K562 (cell line): ENCODE measurements at regions not wholly inside any gene's neighbourhood (a gene's known extent, or its start where the extent isn't known, plus 50 kb on each side); places are given as distances from the start of the nearest gene placed in this dataset.

Experiments
- ATAC-seq: fragments of 200-7000 bp; cut with Tn5 transposase; 3 replicates; pipeline ENCODE4 v1.9.1; 2020; ENCODE audit warnings: moderate library complexity
- BruUV-seq: library from RNA; stranded (reverse); fragments of 400-500 nt; replicated peaks from 2 replicates; lab custom pipeline; 2021; lab: Mats Ljungman, UMichigan
- CTCF ChIA-PET: fragments of 300-600 bp; formaldehyde crosslinking; extraction: SDS; loops from one replicate; lab custom pipeline; 2021; ENCODE audit warnings: low intra/inter-chr PET ratio; lab: Yijun Ruan, JAX
- POLR2A ChIA-PET: fragments of 300-600, 350-650 bp; sonication (Branson Sonifier 250); formaldehyde crosslinking; extraction: SDS; loops from one replicate; lab custom pipeline; 2021; ENCODE audit warnings: antibody characterized with exemption, inconsistent platforms; lab: Yijun Ruan, JAX
- DNase-seq, 4 experiments: peaks; one replicate each; pipeline versions ENCODE4 v3.0.0 to v3.0.0-alpha.2; 2011 to 2018; ENCODE audit warnings: low spot score in 3 of 4, mixed read lengths in 3 of 4; ENCODE audit errors: extremely low read depth in 1 of 4
- FAIRE-seq: peaks from 2 replicates; lab custom pipeline; 2011; peaks lifted over from hg19 to GRCh38; lab: Jason Lieb, UNC
- H2AFZ ChIP-seq: 2 replicates; pipeline ENCODE4 v1.6.0; 2011; ENCODE audit warnings: low read depth, low read length, control low read depth, inconsistent platforms
- H3K27ac ChIP-seq: fragments of 200-600 bp; 3 replicates; pipeline ENCODE4 v1.8.0; 2011; ENCODE audit warnings: low read depth, mild to moderate bottlenecking, control low read depth, inconsistent platforms, low read length, moderate library complexity, mixed read lengths; ENCODE audit errors: extremely low read depth
- H3K27me3 ChIP-seq, 2 experiments: fragments of 300-600 bp in 1 of 2; 2 replicates in 1 of 2; 3 replicates in 1 of 2; pipeline versions ENCODE4 v1.6.0 to v1.8.0; 2011; ENCODE audit warnings: inconsistent platforms in 2 of 2, low read length in 2 of 2, mild to moderate bottlenecking in 1 of 2, mixed read lengths in 1 of 2, moderate library complexity in 1 of 2; ENCODE audit not compliant: control insufficient read depth in 2 of 2, insufficient read depth in 2 of 2
- H3K36me3 ChIP-seq: fragments of 300-600 bp; 3 replicates; pipeline ENCODE4 v1.8.0; 2011; ENCODE audit warnings: mild to moderate bottlenecking, low read length, inconsistent platforms; ENCODE audit not compliant: control insufficient read depth, insufficient read depth
- H3K4me1 ChIP-seq, 2 experiments: fragments of 200-600 bp in 1 of 2; replicated peaks in 1 of 2; 2 replicates in 1 of 2; 3 replicates in 1 of 2; pipeline versions ENCODE4 v1.5.1 to v1.8.0; 2011; ENCODE audit warnings: inconsistent platforms in 2 of 2, low read length in 2 of 2, mild to moderate bottlenecking in 1 of 2, mixed read lengths in 1 of 2, moderate library complexity in 1 of 2; ENCODE audit not compliant: control insufficient read depth in 2 of 2, insufficient read depth in 2 of 2
- H3K4me2 ChIP-seq: 2 replicates; pipeline ENCODE4 v1.6.1; 2011; ENCODE audit warnings: low read length, control low read depth, inconsistent platforms, mixed read lengths; ENCODE audit not compliant: insufficient read depth
- H3K4me3 ChIP-seq: fragments of 200-600 bp; sonication (generic), shearing (Covaris generic); 2 replicates; pipeline ENCODE4 v1.5.1; 2016; ENCODE audit warnings: control low read depth, inconsistent platforms
- H3K79me2 ChIP-seq: fragments of 200-600 bp; 3 replicates; pipeline ENCODE4 v1.8.0; 2011; ENCODE audit warnings: low read length, inconsistent platforms; ENCODE audit not compliant: control insufficient read depth, insufficient read depth
- H3K9ac ChIP-seq, 2 experiments: 2 replicates each; pipeline versions ENCODE4 v1.6.0 to v1.6.1; 2011; ENCODE audit warnings: low read depth in 2 of 2, low read length in 2 of 2, control low read depth in 1 of 2, inconsistent platforms in 1 of 2, mild to moderate bottlenecking in 1 of 2, mixed read lengths in 1 of 2; ENCODE audit not compliant: insufficient read depth in 1 of 2
- H3K9me1 ChIP-seq: one replicate; pipeline ENCODE4 v1.6.0; 2011; ENCODE audit warnings: inconsistent platforms, mild to moderate bottlenecking, low read length, moderate library complexity; ENCODE audit not compliant: control insufficient read depth, insufficient read depth
- H3K9me3 ChIP-seq: replicated peaks from 2 replicates; pipeline ENCODE4 v1.5.1; 2011; ENCODE audit warnings: low read depth, low read length, inconsistent platforms; ENCODE audit not compliant: control insufficient read depth, insufficient read depth
- H4K20me1 ChIP-seq: replicated peaks from 2 replicates; pipeline ENCODE4 v1.6.1; 2011; ENCODE audit warnings: low read length, inconsistent platforms, mixed read lengths; ENCODE audit not compliant: control insufficient read depth, insufficient read depth
- BCL6 ChIP-seq: fragments of 250-450 bp; sonication (Bioruptor Pico); IDR thresholded peaks from 2 replicates; pipeline ENCODE4 v1.4.0; 2020
- CBX5 ChIP-seq: IDR thresholded peaks from 2 replicates; pipeline ENCODE4 v1.6.1; 2014; ENCODE audit warnings: low read depth, borderline replicate concordance
- ERF ChIP-seq: fragments of 450-650 bp; formaldehyde crosslinking; IDR thresholded peaks from 2 replicates; pipeline ENCODE4 v1.4.0; 2020; ENCODE audit warnings: mild to moderate bottlenecking, mixed read lengths
- FOXP1 ChIP-seq: sonication (generic); formaldehyde crosslinking; IDR thresholded peaks from 2 replicates; pipeline ENCODE4 v1.8.0; 2022; ENCODE audit warnings: mild to moderate bottlenecking, missing genetic modification reagents
- GABPA ChIP-seq: fragments of 200-800 bp; sonication (Bioruptor generic); conservative IDR thresholded peaks from 2 replicates; pipeline ENCODE4 v1.6.1; 2016; ENCODE audit warnings: low read depth, missing genetic modification characterization, missing compliant biosample characterization
- MXD1 ChIP-seq: fragments of 250-450 bp; sonication (Bioruptor Pico); IDR thresholded peaks from 2 replicates; pipeline ENCODE4 v1.8.0; 2021; ENCODE audit warnings: borderline replicate concordance, mild to moderate bottlenecking, moderate library complexity; ENCODE audit not compliant: poor library complexity, severe bottlenecking
- NCOR1 ChIP-seq: fragments of 450-650 bp; IDR thresholded peaks from 2 replicates; pipeline ENCODE4 v1.6.1; 2016; ENCODE audit warnings: mild to moderate bottlenecking, moderate library complexity
- PCBP1 ChIP-seq: fragments of 200-400 bp; formaldehyde crosslinking; IDR thresholded peaks from 2 replicates; pipeline ENCODE4 v1.6.1; 2018; ENCODE audit warnings: mild to moderate bottlenecking, low read depth, low read length; ENCODE audit not compliant: poor library complexity, severe bottlenecking
- RAD21 ChIP-seq, 2 experiments: fragments of 250-450 bp in 1 of 2; fragments of 450-650 bp in 1 of 2; sonication (Bioruptor Pico) in 1 of 2; formaldehyde crosslinking in 1 of 2; IDR thresholded peaks in 1 of 2; conservative IDR thresholded peaks in 1 of 2; 2 replicates each; pipeline versions ENCODE4 v1.4.0 to v1.8.0; 2020 to 2022; ENCODE audit warnings: mild to moderate bottlenecking in 2 of 2, moderate library complexity in 1 of 2
- SMARCA4 ChIP-seq: fragments of 450-650 bp; IDR thresholded peaks from 2 replicates; pipeline ENCODE4 v1.6.1; 2016
- USF2 ChIP-seq: sonication (generic); formaldehyde crosslinking; IDR thresholded peaks from 2 replicates; pipeline ENCODE4 v1.5.0; 2020; ENCODE audit warnings: missing genetic modification reagents
- ZNF449 ChIP-seq: fragments of 250-450 bp; sonication (Bioruptor Pico); IDR thresholded peaks from 2 replicates; pipeline ENCODE4 v1.8.0; 2022; ENCODE audit warnings: moderate library complexity, mild to moderate bottlenecking, inconsistent platforms
- ZNF584 ChIP-seq: fragments of 200-800 bp; sonication (Bioruptor generic); IDR thresholded peaks from 2 replicates; pipeline ENCODE4 v1.6.1; 2016; ENCODE audit warnings: low read depth, mild to moderate bottlenecking, missing genetic modification characterization, missing compliant biosample characterization
- in situ Hi-C: fragments of 300-500 bp; cut with MboI; formaldehyde crosslinking; loops from 4 replicates; pipeline ENCODE4 v1.15.0; 2018; ENCODE audit warnings: inconsistent platforms, mixed read lengths
- intact Hi-C: fragments of 100-400 bp; cut with micrococcal nuclease; formaldehyde crosslinking; loops from 2 replicates; pipeline ENCODE4 v1.14.2; 2022
- TF ChIP-seq, protein P1 (sequence below): fragments of 450-650 bp; IDR thresholded peaks from 2 replicates; pipeline ENCODE4 v1.6.1; 2016; ENCODE audit warnings: mild to moderate bottlenecking
- TF ChIP-seq, protein P2 (sequence below): fragments of 250-450 bp; sonication (Bioruptor Pico); IDR thresholded peaks from 2 replicates; pipeline ENCODE4 v1.4.0; 2020; ENCODE audit warnings: borderline replicate concordance

DNA sequence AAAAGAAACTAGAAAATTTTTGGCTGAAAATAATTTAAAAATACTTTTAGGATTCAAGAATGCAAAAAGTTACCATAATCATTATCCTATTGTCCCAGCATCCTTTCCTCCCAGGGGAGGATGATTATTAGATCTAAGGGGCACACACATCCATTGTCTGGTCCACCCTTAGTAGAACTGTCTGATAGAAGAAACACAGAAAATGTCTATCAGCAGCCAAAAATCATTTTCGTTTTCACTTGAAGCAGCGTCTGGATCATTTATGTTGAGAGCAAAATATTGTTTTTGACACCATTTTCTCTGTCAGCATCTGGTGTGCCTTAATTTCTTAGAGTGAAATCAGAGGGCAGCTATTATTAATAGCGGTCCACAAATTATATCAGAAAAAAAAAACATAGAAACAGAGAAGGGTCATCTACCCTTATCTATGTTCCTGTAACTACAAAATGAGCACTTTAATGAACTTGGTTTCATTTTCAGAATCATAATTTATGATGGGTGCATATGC is 446.3 kb downstream of the TRAM1L1 start (continued):
- TF ChIP-seq, protein P1, sequence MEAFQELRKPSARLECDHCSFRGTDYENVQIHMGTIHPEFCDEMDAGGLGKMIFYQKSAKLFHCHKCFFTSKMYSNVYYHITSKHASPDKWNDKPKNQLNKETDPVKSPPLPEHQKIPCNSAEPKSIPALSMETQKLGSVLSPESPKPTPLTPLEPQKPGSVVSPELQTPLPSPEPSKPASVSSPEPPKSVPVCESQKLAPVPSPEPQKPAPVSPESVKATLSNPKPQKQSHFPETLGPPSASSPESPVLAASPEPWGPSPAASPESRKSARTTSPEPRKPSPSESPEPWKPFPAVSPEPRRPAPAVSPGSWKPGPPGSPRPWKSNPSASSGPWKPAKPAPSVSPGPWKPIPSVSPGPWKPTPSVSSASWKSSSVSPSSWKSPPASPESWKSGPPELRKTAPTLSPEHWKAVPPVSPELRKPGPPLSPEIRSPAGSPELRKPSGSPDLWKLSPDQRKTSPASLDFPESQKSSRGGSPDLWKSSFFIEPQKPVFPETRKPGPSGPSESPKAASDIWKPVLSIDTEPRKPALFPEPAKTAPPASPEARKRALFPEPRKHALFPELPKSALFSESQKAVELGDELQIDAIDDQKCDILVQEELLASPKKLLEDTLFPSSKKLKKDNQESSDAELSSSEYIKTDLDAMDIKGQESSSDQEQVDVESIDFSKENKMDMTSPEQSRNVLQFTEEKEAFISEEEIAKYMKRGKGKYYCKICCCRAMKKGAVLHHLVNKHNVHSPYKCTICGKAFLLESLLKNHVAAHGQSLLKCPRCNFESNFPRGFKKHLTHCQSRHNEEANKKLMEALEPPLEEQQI = no peak
- no peak for TF ChIP-seq CBX5
- no peak for TF ChIP-seq ZNF584 (CRISPR knock-in tag)
- TF ChIP-seq, all 486 proteins: peak for 0

DNA sequence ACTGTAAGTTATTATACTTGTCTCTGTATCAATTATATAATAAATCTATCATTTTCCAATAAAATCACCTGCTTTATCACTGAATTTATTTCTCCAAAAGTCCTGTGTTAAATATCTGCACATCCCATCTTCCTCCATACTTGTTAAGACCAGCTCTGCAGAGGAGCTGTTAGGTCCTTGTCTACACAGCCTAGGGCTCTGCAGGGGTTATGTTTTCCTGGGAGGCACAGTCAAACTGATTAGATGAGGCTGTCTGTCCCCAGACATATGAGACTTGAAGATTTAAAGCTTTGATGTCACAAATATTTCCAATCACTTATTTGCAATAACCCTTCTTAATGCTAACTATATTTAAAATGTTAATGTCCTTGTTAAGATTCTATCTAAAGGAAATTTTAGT is 446.8 kb downstream of the TRAM1L1 start:
- DNase-seq = no peak
- no peak overlapping the region for H3K4me2 ChIP-seq
- H3K36me3 ChIP-seq = no peaks in the 10 kb centered on the region
- POLR2A ChIA-PET = no interaction called here
- no peaks in the 10 kb centered on the region for H3K27me3 ChIP-seq
- ATAC-seq = no peak
- no peaks in the 10 kb centered on the region for H3K9me1 ChIP-seq
- H3K9ac ChIP-seq = no peak overlapping the region
- no peaks in the 10 kb centered on the region for H4K20me1 ChIP-seq
- FAIRE-seq = no peak
- CTCF ChIA-PET = no interaction called here
- no peak overlapping the region for H3K27ac ChIP-seq
- in situ Hi-C loops = no loop called here
- H3K4me1 ChIP-seq = no peaks in the 10 kb centered on the region
- no TSS peak for BruUV-seq
- intact Hi-C loops = no loop called here
- no peak overlapping the region for H2AFZ ChIP-seq
- H3K9me3 ChIP-seq = no peaks in the 10 kb centered on the region
- H3K79me2 ChIP-seq = no peaks in the 10 kb centered on the region
- H3K4me3 ChIP-seq = no peak overlapping the region
- TF ChIP-seq PCBP1 = no peak
- TF ChIP-seq GABPA (tag) = no peak
- no peak for TF ChIP-seq USF2 (CRISPR knock-in tag)
- TF ChIP-seq SMARCA4 = no peak
- no peak for TF ChIP-seq BCL6 (CRISPR knock-in tag)
- no peak for TF ChIP-seq FOXP1 (CRISPR knock-in tag)
- no peak for TF ChIP-seq NCOR1
- TF ChIP-seq ERF (CRISPR knock-in tag) = no peak
- TF ChIP-seq ZNF449 (CRISPR knock-in tag) = no peak
- TF ChIP-seq RAD21 (CRISPR knock-in tag; conservative IDR thresholded peaks at IDR 0.05 in 1 of 2, IDR thresholded peaks at IDR 0.05 in 1 of 2) = no peak
- TF ChIP-seq MXD1 (CRISPR knock-in tag) = no peak
- TF ChIP-seq, protein P2, sequence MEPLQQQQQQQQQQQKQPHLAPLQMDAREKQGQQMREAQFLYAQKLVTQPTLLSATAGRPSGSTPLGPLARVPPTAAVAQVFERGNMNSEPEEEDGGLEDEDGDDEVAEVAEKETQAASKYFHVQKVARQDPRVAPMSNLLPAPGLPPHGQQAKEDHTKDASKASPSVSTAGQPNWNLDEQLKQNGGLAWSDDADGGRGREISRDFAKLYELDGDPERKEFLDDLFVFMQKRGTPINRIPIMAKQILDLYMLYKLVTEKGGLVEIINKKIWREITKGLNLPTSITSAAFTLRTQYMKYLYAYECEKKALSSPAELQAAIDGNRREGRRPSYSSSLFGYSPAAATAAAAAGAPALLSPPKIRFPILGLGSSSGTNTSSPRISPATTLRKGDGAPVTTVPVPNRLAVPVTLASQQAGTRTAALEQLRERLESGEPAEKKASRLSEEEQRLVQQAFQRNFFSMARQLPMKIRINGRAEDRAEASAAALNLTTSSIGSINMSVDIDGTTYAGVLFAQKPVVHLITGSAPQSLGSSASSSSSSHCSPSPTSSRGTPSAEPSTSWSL (CRISPR knock-in tag) = no peak
